GM23338 (cell line): ENCODE measurements at regions not wholly inside any gene's neighbourhood (a gene's known extent, or its start where the extent isn't known, plus 50 kb on each side); places are given as distances from the start of the nearest gene placed in this dataset.

Experiments used
- ATAC-seq: fragments of 200-7000 bp; cut with Tn5 transposase; 3 replicates; pipeline ENCODE4 v1.9.1; 2020
- DNase-seq: peaks from one replicate; pipeline ENCODE4 v3.0.0-alpha.2; 2015; ENCODE audit warnings: low spot score
- H2AFZ ChIP-seq: fragments of 200-600 bp; sonication (generic); 2 replicates; pipeline ENCODE4 v1.8.0; 2016; ENCODE audit warnings: antibody characterized with exemption, mild to moderate bottlenecking, moderate library complexity
- H3F3A ChIP-seq: fragments of 200-600 bp; sonication (generic); replicated peaks from 2 replicates; pipeline ENCODE4 v1.8.0; 2017; ENCODE audit warnings: antibody characterized with exemption, mixed run types, low read depth
- H3K27ac ChIP-seq: fragments of 200-600 bp; sonication (generic); 2 replicates; pipeline ENCODE4 v1.6.1; 2016; ENCODE audit warnings: low read depth
- H3K27me3 ChIP-seq: fragments of 200-600 bp; sonication (generic); 2 replicates; pipeline ENCODE4 v1.8.0; 2016; ENCODE audit warnings: mild to moderate bottlenecking, mixed run types, moderate library complexity; ENCODE audit not compliant: insufficient read depth
- H3K36me3 ChIP-seq: fragments of 200-600 bp; sonication (generic); 2 replicates; pipeline ENCODE4 v1.8.0; 2016; ENCODE audit warnings: mild to moderate bottlenecking; ENCODE audit not compliant: insufficient read depth
- H3K4me1 ChIP-seq: fragments of 200-600 bp; sonication (generic); 2 replicates; pipeline ENCODE4 v1.8.0; 2016; ENCODE audit warnings: mild to moderate bottlenecking, moderate library complexity; ENCODE audit not compliant: insufficient read depth
- H3K4me2 ChIP-seq: fragments of 200-600 bp; sonication (generic); 2 replicates; pipeline ENCODE4 v1.7.1; 2017; ENCODE audit warnings: mixed run types
- H3K4me3 ChIP-seq: fragments of 200-600 bp; sonication (generic); 2 replicates; pipeline ENCODE4 v1.6.1; 2016; ENCODE audit warnings: mixed run types
- H3K79me2 ChIP-seq: fragments of 200-600 bp; sonication (generic); replicated peaks from 2 replicates; pipeline ENCODE4 v1.8.0; 2017; ENCODE audit warnings: mild to moderate bottlenecking; ENCODE audit not compliant: insufficient read depth
- H3K9me2 ChIP-seq: fragments of 200-600 bp; sonication (generic); 2 replicates; pipeline ENCODE4 v1.8.0; 2017; ENCODE audit not compliant: insufficient read depth
- H4K20me1 ChIP-seq: fragments of 200-600 bp; sonication (generic); replicated peaks from 2 replicates; pipeline ENCODE4 v1.8.0; 2017; ENCODE audit warnings: mild to moderate bottlenecking; ENCODE audit not compliant: insufficient read depth
- H3K27ac Mint-ChIP-seq: 2 replicates; pipeline ENCODE4 v1.8.0; 2020; ENCODE audit warnings: inconsistent platforms, mild to moderate bottlenecking, moderate library complexity, mixed read lengths
- H3K27me3 Mint-ChIP-seq: 3 replicates; pipeline ENCODE4 v1.8.0; 2022; ENCODE audit warnings: low read depth, mild to moderate bottlenecking, moderate library complexity, mixed read lengths, inconsistent platforms; ENCODE audit not compliant: insufficient read depth, poor library complexity
- H3K36me3 Mint-ChIP-seq: 3 replicates; pipeline ENCODE4 v1.8.0; 2021; ENCODE audit warnings: low read depth, mild to moderate bottlenecking, inconsistent platforms, moderate library complexity, mixed read lengths
- H3K4me1 Mint-ChIP-seq: 3 replicates; pipeline ENCODE4 v1.8.0; 2020; ENCODE audit warnings: mild to moderate bottlenecking, inconsistent platforms, mixed read lengths
- H3K4me3 Mint-ChIP-seq: 3 replicates; pipeline ENCODE4 v1.8.0; 2021; ENCODE audit warnings: moderate library complexity, mild to moderate bottlenecking, inconsistent platforms, mixed read lengths
- H3K9me3 Mint-ChIP-seq: 3 replicates; pipeline ENCODE4 v1.8.0; 2020; ENCODE audit warnings: moderate library complexity, mild to moderate bottlenecking, inconsistent platforms, mixed read lengths
- JUNB ChIP-seq: IDR thresholded peaks from one replicate; pipeline ENCODE4 v1.6.1; 2016; ENCODE audit warnings: antibody characterized with exemption; ENCODE audit not compliant: unreplicated experiment
- TF ChIP-seq, protein P1 (sequence below), 2 experiments: fragments of 200-600 bp in 1 of 2; sonication (generic) in 1 of 2; conservative IDR thresholded peaks; 2 replicates each; pipeline versions ENCODE4 v1.5.1 to v1.6.1; 2016 to 2017; ENCODE audit warnings: antibody characterized with exemption in 2 of 2, low read depth in 2 of 2, mild to moderate bottlenecking in 2 of 2, moderate library complexity in 1 of 2
- TF ChIP-seq, protein P2 (sequence below): fragments of 250-450 bp; sonication (Bioruptor Pico); IDR thresholded peaks from 2 replicates; pipeline ENCODE4 v1.5.0; 2020; ENCODE audit warnings: mild to moderate bottlenecking, moderate library complexity
- TF ChIP-seq, protein P3 (sequence below): IDR thresholded peaks from 2 replicates; pipeline ENCODE4 v1.6.1; 2016; ENCODE audit warnings: antibody characterized with exemption

DNA sequence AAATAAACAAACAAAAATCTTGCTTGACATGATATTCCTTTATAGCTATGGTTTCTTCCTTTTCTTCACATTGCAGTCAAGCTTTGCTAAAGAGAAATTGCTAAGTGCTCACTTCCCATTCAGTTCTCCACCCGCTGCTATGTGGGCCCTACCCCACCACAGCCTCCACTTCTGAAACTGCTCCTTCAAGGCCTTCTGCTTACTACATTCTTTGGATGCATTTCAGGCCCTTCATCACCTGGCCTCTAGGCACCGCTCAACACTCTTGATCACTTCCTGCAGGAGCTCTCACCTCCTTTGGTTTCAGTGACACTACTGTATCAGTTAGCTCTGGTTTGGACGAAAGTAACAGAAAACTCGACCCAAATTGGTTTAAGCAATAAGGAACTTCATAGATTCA is 72.4 kb downstream of the KLF5 start:
- H3K27me3 ChIP-seq = no peaks in the 10 kb centered on the region
- H3K36me3 ChIP-seq = no peaks in the 10 kb centered on the region
- H3K27ac ChIP-seq = no peak overlapping the region
- H3K4me3 Mint-ChIP-seq = no peak overlapping the region
- no peaks in the 10 kb centered on the region for H4K20me1 ChIP-seq
- H3K4me3 ChIP-seq = no peak overlapping the region
- no peak overlapping the region for H2AFZ ChIP-seq
- peak overlapping the region; percentile 32; the same call in 1 of the 2 replicates for H3K27ac Mint-ChIP-seq
- H3K4me1 Mint-ChIP-seq = no peaks in the 10 kb centered on the region
- H3K9me2 ChIP-seq = peaks cover 5% of the 10 kb centered on the region; the same call in 1 of the 2 replicates
- no peaks in the 10 kb centered on the region for H3F3A ChIP-seq
- H3K4me2 ChIP-seq = no peak overlapping the region
- DNase-seq = no peak
- no peaks in the 10 kb centered on the region for H3K9me3 Mint-ChIP-seq
- no peaks in the 10 kb centered on the region for H3K4me1 ChIP-seq
- H3K27me3 Mint-ChIP-seq = no peaks in the 10 kb centered on the region
- ATAC-seq = no peak
- no peaks in the 10 kb centered on the region for H3K79me2 ChIP-seq
- TF ChIP-seq, protein P1, sequence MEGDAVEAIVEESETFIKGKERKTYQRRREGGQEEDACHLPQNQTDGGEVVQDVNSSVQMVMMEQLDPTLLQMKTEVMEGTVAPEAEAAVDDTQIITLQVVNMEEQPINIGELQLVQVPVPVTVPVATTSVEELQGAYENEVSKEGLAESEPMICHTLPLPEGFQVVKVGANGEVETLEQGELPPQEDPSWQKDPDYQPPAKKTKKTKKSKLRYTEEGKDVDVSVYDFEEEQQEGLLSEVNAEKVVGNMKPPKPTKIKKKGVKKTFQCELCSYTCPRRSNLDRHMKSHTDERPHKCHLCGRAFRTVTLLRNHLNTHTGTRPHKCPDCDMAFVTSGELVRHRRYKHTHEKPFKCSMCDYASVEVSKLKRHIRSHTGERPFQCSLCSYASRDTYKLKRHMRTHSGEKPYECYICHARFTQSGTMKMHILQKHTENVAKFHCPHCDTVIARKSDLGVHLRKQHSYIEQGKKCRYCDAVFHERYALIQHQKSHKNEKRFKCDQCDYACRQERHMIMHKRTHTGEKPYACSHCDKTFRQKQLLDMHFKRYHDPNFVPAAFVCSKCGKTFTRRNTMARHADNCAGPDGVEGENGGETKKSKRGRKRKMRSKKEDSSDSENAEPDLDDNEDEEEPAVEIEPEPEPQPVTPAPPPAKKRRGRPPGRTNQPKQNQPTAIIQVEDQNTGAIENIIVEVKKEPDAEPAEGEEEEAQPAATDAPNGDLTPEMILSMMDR (conservative IDR thresholded peaks at IDR 0.05; ENCODE audit: low read depth in 2 of 2) = peak in 1 of 2 experiments; percentile 15; a peak in 2 of 4 replicates
- TF ChIP-seq, protein P2, sequence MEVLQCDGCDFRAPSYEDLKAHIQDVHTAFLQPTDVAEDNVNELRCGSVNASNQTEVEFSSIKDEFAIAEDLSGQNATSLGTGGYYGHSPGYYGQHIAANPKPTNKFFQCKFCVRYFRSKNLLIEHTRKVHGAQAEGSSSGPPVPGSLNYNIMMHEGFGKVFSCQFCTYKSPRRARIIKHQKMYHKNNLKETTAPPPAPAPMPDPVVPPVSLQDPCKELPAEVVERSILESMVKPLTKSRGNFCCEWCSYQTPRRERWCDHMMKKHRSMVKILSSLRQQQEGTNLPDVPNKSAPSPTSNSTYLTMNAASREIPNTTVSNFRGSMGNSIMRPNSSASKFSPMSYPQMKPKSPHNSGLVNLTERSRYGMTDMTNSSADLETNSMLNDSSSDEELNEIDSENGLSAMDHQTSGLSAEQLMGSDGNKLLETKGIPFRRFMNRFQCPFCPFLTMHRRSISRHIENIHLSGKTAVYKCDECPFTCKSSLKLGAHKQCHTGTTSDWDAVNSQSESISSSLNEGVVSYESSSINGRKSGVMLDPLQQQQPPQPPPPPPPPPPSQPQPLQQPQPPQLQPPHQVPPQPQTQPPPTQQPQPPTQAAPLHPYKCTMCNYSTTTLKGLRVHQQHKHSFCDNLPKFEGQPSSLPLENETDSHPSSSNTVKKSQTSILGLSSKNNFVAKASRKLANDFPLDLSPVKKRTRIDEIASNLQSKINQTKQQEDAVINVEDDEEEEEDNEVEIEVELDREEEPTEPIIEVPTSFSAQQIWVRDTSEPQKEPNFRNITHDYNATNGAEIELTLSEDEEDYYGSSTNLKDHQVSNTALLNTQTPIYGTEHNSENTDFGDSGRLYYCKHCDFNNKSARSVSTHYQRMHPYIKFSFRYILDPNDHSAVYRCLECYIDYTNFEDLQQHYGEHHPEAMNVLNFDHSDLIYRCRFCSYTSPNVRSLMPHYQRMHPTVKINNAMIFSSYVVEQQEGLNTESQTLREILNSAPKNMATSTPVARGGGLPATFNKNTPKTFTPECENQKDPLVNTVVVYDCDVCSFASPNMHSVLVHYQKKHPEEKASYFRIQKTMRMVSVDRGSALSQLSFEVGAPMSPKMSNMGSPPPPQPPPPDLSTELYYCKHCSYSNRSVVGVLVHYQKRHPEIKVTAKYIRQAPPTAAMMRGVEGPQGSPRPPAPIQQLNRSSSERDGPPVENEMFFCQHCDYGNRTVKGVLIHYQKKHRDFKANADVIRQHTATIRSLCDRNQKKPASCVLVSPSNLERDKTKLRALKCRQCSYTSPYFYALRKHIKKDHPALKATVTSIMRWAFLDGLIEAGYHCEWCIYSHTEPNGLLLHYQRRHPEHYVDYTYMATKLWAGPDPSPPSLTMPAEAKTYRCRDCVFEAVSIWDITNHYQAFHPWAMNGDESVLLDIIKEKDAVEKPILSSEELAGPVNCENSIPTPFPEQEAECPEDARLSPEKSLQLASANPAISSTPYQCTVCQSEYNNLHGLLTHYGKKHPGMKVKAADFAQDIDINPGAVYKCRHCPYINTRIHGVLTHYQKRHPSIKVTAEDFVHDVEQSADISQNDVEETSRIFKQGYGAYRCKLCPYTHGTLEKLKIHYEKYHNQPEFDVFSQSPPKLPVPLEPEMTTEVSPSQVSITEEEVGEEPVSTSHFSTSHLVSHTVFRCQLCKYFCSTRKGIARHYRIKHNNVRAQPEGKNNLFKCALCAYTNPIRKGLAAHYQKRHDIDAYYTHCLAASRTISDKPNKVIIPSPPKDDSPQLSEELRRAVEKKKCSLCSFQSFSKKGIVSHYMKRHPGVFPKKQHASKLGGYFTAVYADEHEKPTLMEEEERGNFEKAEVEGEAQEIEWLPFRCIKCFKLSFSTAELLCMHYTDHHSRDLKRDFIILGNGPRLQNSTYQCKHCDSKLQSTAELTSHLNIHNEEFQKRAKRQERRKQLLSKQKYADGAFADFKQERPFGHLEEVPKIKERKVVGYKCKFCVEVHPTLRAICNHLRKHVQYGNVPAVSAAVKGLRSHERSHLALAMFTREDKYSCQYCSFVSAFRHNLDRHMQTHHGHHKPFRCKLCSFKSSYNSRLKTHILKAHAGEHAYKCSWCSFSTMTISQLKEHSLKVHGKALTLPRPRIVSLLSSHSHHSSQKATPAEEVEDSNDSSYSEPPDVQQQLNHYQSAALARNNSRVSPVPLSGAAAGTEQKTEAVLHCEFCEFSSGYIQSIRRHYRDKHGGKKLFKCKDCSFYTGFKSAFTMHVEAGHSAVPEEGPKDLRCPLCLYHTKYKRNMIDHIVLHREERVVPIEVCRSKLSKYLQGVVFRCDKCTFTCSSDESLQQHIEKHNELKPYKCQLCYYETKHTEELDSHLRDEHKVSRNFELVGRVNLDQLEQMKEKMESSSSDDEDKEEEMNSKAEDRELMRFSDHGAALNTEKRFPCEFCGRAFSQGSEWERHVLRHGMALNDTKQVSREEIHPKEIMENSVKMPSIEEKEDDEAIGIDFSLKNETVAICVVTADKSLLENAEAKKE (CRISPR knock-in tag) = 0 out of 2 replicates have a peak, but pooled peaks have one; percentile 11
- TF ChIP-seq, protein P3, sequence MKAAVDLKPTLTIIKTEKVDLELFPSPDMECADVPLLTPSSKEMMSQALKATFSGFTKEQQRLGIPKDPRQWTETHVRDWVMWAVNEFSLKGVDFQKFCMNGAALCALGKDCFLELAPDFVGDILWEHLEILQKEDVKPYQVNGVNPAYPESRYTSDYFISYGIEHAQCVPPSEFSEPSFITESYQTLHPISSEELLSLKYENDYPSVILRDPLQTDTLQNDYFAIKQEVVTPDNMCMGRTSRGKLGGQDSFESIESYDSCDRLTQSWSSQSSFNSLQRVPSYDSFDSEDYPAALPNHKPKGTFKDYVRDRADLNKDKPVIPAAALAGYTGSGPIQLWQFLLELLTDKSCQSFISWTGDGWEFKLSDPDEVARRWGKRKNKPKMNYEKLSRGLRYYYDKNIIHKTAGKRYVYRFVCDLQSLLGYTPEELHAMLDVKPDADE = no peak
- TF ChIP-seq JUNB = no peak
- no peaks in the 10 kb centered on the region for H3K36me3 Mint-ChIP-seq
